ENCODE measurements at regions not wholly inside any gene's neighbourhood (a gene's known extent, or its start where the extent isn't known, plus 50 kb on each side); places are given as distances from the start of the nearest gene placed in this dataset.
"Not testable (repeated sequence)": the region's sequence is repeated elsewhere in the genome, so short reads cannot be mapped to it uniquely, and the experiment has no call there.

GRCh38 chr11:86861810-86862209 lies 61.5 kb downstream of the PRSS23 start:
- DNase-seq (ENCODE audit: low read depth): no peak

GRCh38 chr11:86863476-86863875 lies 63.1 kb downstream of the PRSS23 start:
- DNase-seq (ENCODE audit: low read depth): no peak

GRCh38 chr11:86865436-86865835 lies 65.1 kb downstream of the PRSS23 start:
- DNase-seq (ENCODE audit: low read depth): no peak

- no peak for DNase-seq (ENCODE audit: low read depth)
These were observed 69.2 kb downstream of the PRSS23 start for GRCh38 chr11:86869531-86869930.

- peak; percentile 82 for DNase-seq (ENCODE audit: low read depth)
These were observed 69.7 kb downstream of the PRSS23 start for GRCh38 chr11:86869966-86870570.

GRCh38 chr11:86873573-86874083 lies 73.3 kb downstream of the PRSS23 start:
- no peak for DNase-seq (ENCODE audit: low read depth)

GRCh38 chr11:86874304-86875056 lies 74.1 kb downstream of the PRSS23 start:
- DNase-seq (ENCODE audit: low read depth): peak; percentile 41

- DNase-seq (ENCODE audit: low read depth): no peak
These were observed 76.4 kb downstream of the PRSS23 start for GRCh38 chr11:86876716-86877234.

GRCh38 chr11:86877503-86877902 lies 77.2 kb downstream of the PRSS23 start:
- DNase-seq (ENCODE audit: low read depth): no peak

GRCh38 chr11:86879241-86879640 lies 76.0 kb downstream of the FZD4 start:
- DNase-seq (ENCODE audit: low read depth): not testable (repeated sequence)

GRCh38 chr11:86885311-86885710 lies 69.9 kb downstream of the FZD4 start:
- DNase-seq (ENCODE audit: low read depth): no peak

- peak; percentile 79 for DNase-seq (ENCODE audit: low read depth)
These were observed 66.8 kb downstream of the FZD4 start for GRCh38 chr11:86888164-86889000.

- DNase-seq (ENCODE audit: low read depth): no peak
These were observed 66.2 kb downstream of the FZD4 start for GRCh38 chr11:86889001-86889341.

- DNase-seq (ENCODE audit: low read depth): no peak
These were observed 64.2 kb downstream of the FZD4 start for GRCh38 chr11:86891036-86891435.

GRCh38 chr11:86893235-86893634 lies 62.0 kb downstream of the FZD4 start:
- DNase-seq (ENCODE audit: low read depth): no peak
